NT2/D1 (cell line): ENCODE measurements at regions not wholly inside any gene's neighbourhood (a gene's known extent, or its start where the extent isn't known, plus 50 kb on each side); places are given as distances from the start of the nearest gene placed in this dataset.

ENCODE experiments used
- YY1 ChIP-seq: IDR thresholded peaks from 2 replicates; pipeline ENCODE4 v1.6.1; 2011; ENCODE audit not compliant: insufficient read length, insufficient read depth
- ZNF274 ChIP-seq: IDR thresholded peaks from 2 replicates; pipeline ENCODE4 v1.6.1; 2011; ENCODE audit warnings: mild to moderate bottlenecking, low read depth, low read length

DNA sequence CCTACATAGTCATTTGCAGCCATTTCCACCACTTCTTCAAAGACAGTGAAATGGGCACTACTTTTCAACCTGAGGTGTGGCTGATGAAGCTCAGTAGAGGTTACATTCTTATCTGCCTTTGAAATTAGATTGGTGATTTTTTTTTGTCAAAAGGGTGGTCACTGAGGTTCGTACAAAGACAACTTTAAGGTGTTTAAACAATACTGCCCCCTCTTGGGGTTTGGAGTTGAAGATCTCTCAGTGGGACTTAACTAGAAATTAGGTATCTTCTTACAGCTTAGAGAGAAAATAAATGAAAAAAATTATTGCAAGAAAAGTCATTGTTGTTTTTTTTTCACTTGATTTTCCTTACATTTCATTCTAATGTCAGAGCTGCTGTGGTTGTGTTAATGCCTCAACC lies 713.2 kb downstream of the CDH11 start:
- no peak for TF ChIP-seq ZNF274
- no peak for TF ChIP-seq YY1
